H1 (cell line): ENCODE measurements at regions not wholly inside any gene's neighbourhood (a gene's known extent, or its start where the extent isn't known, plus 50 kb on each side); places are given as distances from the start of the nearest gene placed in this dataset.

ENCODE experiments used
- CTCF ChIA-PET: fragments of 300-600 bp; sonication (Branson Sonifier 250); formaldehyde crosslinking; loops from one replicate; lab custom pipeline; 2021; ENCODE audit not compliant: partially characterized antibody; lab: Charles Lee
- POLR2A ChIA-PET: fragments of 300-600 bp; sonication (Branson Sonifier 250); formaldehyde crosslinking; loops from one replicate; lab custom pipeline; 2021; ENCODE audit warnings: inconsistent platforms; ENCODE audit not compliant: partially characterized antibody; lab: Charles Lee
- DNase-seq, 2 experiments: peaks; one replicate each; pipeline versions ENCODE4 v3.0.0 to v3.0.0-alpha.2; 2010 to 2022; ENCODE audit warnings: low spot score in 2 of 2, low read depth in 1 of 2, mixed read lengths in 1 of 2
- FAIRE-seq: peaks from 2 replicates; lab custom pipeline; 2011; peaks lifted over from hg19 to GRCh38; lab: Jason Lieb, UNC
- H2AFZ ChIP-seq: 2 replicates; pipeline ENCODE4 v1.8.1; 2012; ENCODE audit warnings: low read length, inconsistent platforms
- H2AK5ac ChIP-seq: 2 replicates; pipeline ENCODE4 v1.6.1; 2013; ENCODE audit warnings: low read depth, low read length
- H2BK120ac ChIP-seq: replicated peaks from 2 replicates; pipeline ENCODE3; 2013; ENCODE audit warnings: low read depth, low read length, inconsistent platforms
- H2BK12ac ChIP-seq: 2 replicates; pipeline ENCODE4 v1.6.1; 2013; ENCODE audit warnings: low read depth, low read length
- H2BK15ac ChIP-seq: 2 replicates; pipeline ENCODE4 v1.6.1; 2013; ENCODE audit warnings: low read length
- H2BK20ac ChIP-seq: 2 replicates; pipeline ENCODE4 v1.6.1; 2013; ENCODE audit warnings: low read length
- H2BK5ac ChIP-seq: 2 replicates; pipeline ENCODE4 v1.6.1; 2013; ENCODE audit warnings: low read depth, low read length
- H3K14ac ChIP-seq: 2 replicates; pipeline ENCODE4 v1.6.1; 2013; ENCODE audit warnings: inconsistent platforms; ENCODE audit not compliant: insufficient read length
- H3K18ac ChIP-seq: 2 replicates; pipeline ENCODE4 v1.6.1; 2013; ENCODE audit warnings: low read length; ENCODE audit errors: extremely low read depth
- H3K23ac ChIP-seq: 2 replicates; pipeline ENCODE4 v1.6.1; 2013; ENCODE audit warnings: inconsistent platforms; ENCODE audit not compliant: insufficient read length
- H3K23me2 ChIP-seq: 2 replicates; pipeline ENCODE4 v1.6.1; 2013; ENCODE audit warnings: low read depth, low read length
- H3K27ac ChIP-seq: 2 replicates; pipeline ENCODE4 v1.6.1; 2011; ENCODE audit warnings: low read depth, low read length, inconsistent platforms
- H3K27me3 ChIP-seq, 4 experiments: replicated peaks in 1 of 4; 1 replicate in 1 of 4; 2 replicates in 3 of 4; pipeline versions ENCODE4 v1.6.1 to v1.8.1; 2011 to 2013; ENCODE audit warnings: low read length in 3 of 4, mild to moderate bottlenecking in 3 of 4, inconsistent platforms in 2 of 4, mixed read lengths in 2 of 4, moderate library complexity in 1 of 4; ENCODE audit not compliant: control insufficient read depth in 3 of 4, insufficient read depth in 3 of 4; ENCODE audit errors: extremely low read depth in 1 of 4
- H3K36me3 ChIP-seq, 4 experiments: 2 replicates each; pipeline versions ENCODE4 v1.6.1 to v1.8.1; 2011 to 2013; ENCODE audit warnings: mild to moderate bottlenecking in 4 of 4, low read length in 3 of 4, moderate library complexity in 2 of 4, control low read depth in 1 of 4, inconsistent platforms in 1 of 4; ENCODE audit not compliant: insufficient read depth in 4 of 4, control insufficient read depth in 2 of 4
- H3K4ac ChIP-seq: replicated peaks from 2 replicates; pipeline ENCODE3; 2013; ENCODE audit warnings: low read length, low read depth, mixed read lengths, inconsistent platforms; ENCODE audit not compliant: insufficient read length
- H3K4me1 ChIP-seq, 4 experiments: replicated peaks in 1 of 4; 1 replicate in 1 of 4; 2 replicates in 3 of 4; pipeline versions ENCODE4 v1.6.1 to v1.8.1; 2011 to 2013; ENCODE audit warnings: low read length in 3 of 4, inconsistent platforms in 2 of 4, mixed read lengths in 1 of 4; ENCODE audit not compliant: insufficient read depth in 4 of 4, control insufficient read depth in 3 of 4
- H3K4me2 ChIP-seq, 2 experiments: 2 replicates each; pipeline versions ENCODE4 v1.6.1 to v1.8.1; 2011 to 2013; ENCODE audit warnings: low read depth in 2 of 2, low read length in 2 of 2, control low read depth in 1 of 2, inconsistent platforms in 1 of 2, mild to moderate bottlenecking in 1 of 2; ENCODE audit not compliant: insufficient read depth in 1 of 2
- H3K4me3 ChIP-seq, 4 experiments: fragments of 200-600, 300-600 bp in 1 of 4; sonication (generic), shearing (Covaris generic), sonication (Bioruptor Twin) in 1 of 4; 2 replicates each; pipeline versions ENCODE4 v1.5.1 to v1.8.1; 2011 to 2016; ENCODE audit warnings: low read length in 4 of 4, low read depth in 3 of 4, control low read depth in 2 of 4, inconsistent platforms in 2 of 4, mild to moderate bottlenecking in 2 of 4, mixed read lengths in 1 of 4, moderate library complexity in 1 of 4; ENCODE audit not compliant: insufficient read depth in 2 of 4; ENCODE audit errors: extremely low read depth in 1 of 4
- H3K56ac ChIP-seq: replicated peaks from 2 replicates; pipeline ENCODE3; 2013; ENCODE audit warnings: low read depth, mild to moderate bottlenecking, mixed read lengths, low read length, inconsistent platforms; ENCODE audit not compliant: insufficient read length
- H3K79me1 ChIP-seq: 2 replicates; pipeline ENCODE4 v1.6.1; 2013; ENCODE audit warnings: low read depth, low read length, control low read depth
- H3K79me2 ChIP-seq, 2 experiments: 2 replicates each; pipeline versions ENCODE4 v1.6.1 to v1.8.1; 2012 to 2013; ENCODE audit warnings: low read length in 2 of 2, mild to moderate bottlenecking in 2 of 2, inconsistent platforms in 1 of 2; ENCODE audit not compliant: insufficient read depth in 2 of 2, control insufficient read depth in 1 of 2
- H3K9ac ChIP-seq, 4 experiments: replicated peaks in 1 of 4; 1 replicate in 1 of 4; 2 replicates in 3 of 4; pipeline versions ENCODE4 v1.6.1 to v1.8.1; 2011 to 2013; ENCODE audit warnings: low read depth in 3 of 4, low read length in 3 of 4, control low read depth in 2 of 4, mild to moderate bottlenecking in 2 of 4, moderate library complexity in 2 of 4, inconsistent platforms in 1 of 4; ENCODE audit errors: extremely low read depth in 1 of 4
- H3K9me3 ChIP-seq, 2 experiments: 2 replicates each; pipeline versions ENCODE4 v1.6.1 to v1.8.1; 2012 to 2013; ENCODE audit warnings: mild to moderate bottlenecking in 2 of 2, moderate library complexity in 2 of 2, control low read depth in 1 of 2, inconsistent platforms in 1 of 2, low read depth in 1 of 2, low read length in 1 of 2, mixed read lengths in 1 of 2; ENCODE audit not compliant: insufficient read depth in 2 of 2
- H4K20me1 ChIP-seq, 2 experiments: replicated peaks in 1 of 2; 2 replicates each; pipeline versions ENCODE3 to v1.8.1; 2011 to 2013; ENCODE audit warnings: inconsistent platforms in 2 of 2, low read length in 2 of 2, mild to moderate bottlenecking in 1 of 2; ENCODE audit not compliant: insufficient read depth in 2 of 2, control insufficient read depth in 1 of 2
- H4K5ac ChIP-seq: 2 replicates; pipeline ENCODE4 v1.6.1; 2013; ENCODE audit warnings: low read length, low read depth, mixed read lengths, inconsistent platforms; ENCODE audit not compliant: insufficient read length
- H4K8ac ChIP-seq: 2 replicates; pipeline ENCODE4 v1.8.0; 2013; ENCODE audit warnings: mild to moderate bottlenecking, moderate library complexity, low read length, inconsistent platforms; ENCODE audit not compliant: insufficient read depth; ENCODE audit errors: extremely low read depth
- H4K91ac ChIP-seq: replicated peaks from 2 replicates; pipeline ENCODE3; 2013; ENCODE audit warnings: low read length, mixed read lengths, inconsistent platforms; ENCODE audit not compliant: insufficient read length
- ATF2 ChIP-seq: IDR thresholded peaks from 2 replicates; pipeline ENCODE4 v1.6.1; 2012; ENCODE audit warnings: low read length, inconsistent platforms
- CBX5 ChIP-seq: fragments of 300-800, 300-1000 bp; sonication (generic); IDR thresholded peaks from 2 replicates; pipeline ENCODE4 v1.7.1; 2016; ENCODE audit warnings: antibody characterized with exemption, low read length, low read depth
- CREB1 ChIP-seq: IDR thresholded peaks from 2 replicates; pipeline ENCODE4 v1.6.1; 2012; ENCODE audit warnings: inconsistent platforms
- GTF2F1 ChIP-seq: IDR thresholded peaks from 2 replicates; pipeline ENCODE4 v1.6.1; 2012; ENCODE audit warnings: low read depth, low read length, improper control_type of control experiment, borderline replicate concordance
- JUN ChIP-seq: IDR thresholded peaks from 2 replicates; pipeline ENCODE4 v1.6.1; 2011; ENCODE audit warnings: low read depth, mild to moderate bottlenecking, improper control_type of control experiment, low read length
- NRF1 ChIP-seq: IDR thresholded peaks from 2 replicates; pipeline ENCODE4 v1.6.1; 2011; ENCODE audit warnings: mild to moderate bottlenecking, low read depth, low read length, improper control_type of control experiment
- SIRT6 ChIP-seq: IDR thresholded peaks from one replicate; pipeline ENCODE4 v1.7.1; 2012; ENCODE audit warnings: low read length, inconsistent platforms
- TAF7 ChIP-seq: optimal IDR thresholded peaks from 2 replicates; pipeline ENCODE3; 2011; ENCODE audit warnings: low read depth, mild to moderate bottlenecking, inconsistent platforms, low read length, moderate library complexity, borderline replicate concordance
- TBP ChIP-seq: IDR thresholded peaks from 2 replicates; pipeline ENCODE4 v1.6.1; 2011; ENCODE audit warnings: low read depth, low read length, improper control_type of control experiment
- TF ChIP-seq, protein P1 (sequence below): IDR thresholded peaks from 2 replicates; pipeline ENCODE4 v1.6.1; 2012; ENCODE audit warnings: inconsistent platforms
- TF ChIP-seq, protein P2 (sequence below): IDR thresholded peaks from 2 replicates; pipeline ENCODE4 v1.6.1; 2011; ENCODE audit warnings: low read length, improper control_type of control experiment

DNA sequence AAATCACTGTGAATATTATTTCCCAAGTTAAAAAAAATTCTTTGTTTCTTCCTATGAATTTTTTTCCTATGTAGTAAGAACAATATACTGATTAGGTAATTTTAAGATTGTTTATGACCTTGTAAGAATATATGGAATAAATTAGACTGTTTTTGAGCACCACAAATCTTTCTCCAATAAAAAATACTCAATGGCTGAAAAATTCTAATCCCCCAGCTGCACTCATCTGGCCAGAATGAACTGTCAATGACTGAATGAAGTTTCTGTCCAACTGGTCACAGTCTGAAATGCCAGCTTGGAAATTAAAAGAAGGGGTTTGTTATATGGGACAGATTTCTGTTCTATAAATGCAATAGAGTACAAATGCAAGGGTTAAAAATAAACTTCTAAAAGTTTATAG, 569.5 kb upstream of the SEMA6A start:
- H2BK5ac ChIP-seq: no peak overlapping the region
- H2BK120ac ChIP-seq: no peak overlapping the region
- H2AK5ac ChIP-seq: no peak overlapping the region
- no peak overlapping the region for H2BK20ac ChIP-seq
- no peak overlapping the region for H3K18ac ChIP-seq
- no peak overlapping the region for H3K9ac ChIP-seq
- CTCF ChIA-PET: interaction anchor here (0.6 to 1.8 kb wide), 2 partner anchors 23 to 67 kb away, joined by 3 to 4 read pairs; no protein-coding TSS in a partner anchor
- H2BK12ac ChIP-seq: no peak overlapping the region
- no peak overlapping the region for H3K27ac ChIP-seq
- no peaks in the 10 kb centered on the region for H4K20me1 ChIP-seq
- no peak overlapping the region for H2BK15ac ChIP-seq
- no peak overlapping the region for H3K56ac ChIP-seq
- no peak for DNase-seq
- no peak overlapping the region for H3K4ac ChIP-seq
- TF ChIP-seq, protein P1, sequence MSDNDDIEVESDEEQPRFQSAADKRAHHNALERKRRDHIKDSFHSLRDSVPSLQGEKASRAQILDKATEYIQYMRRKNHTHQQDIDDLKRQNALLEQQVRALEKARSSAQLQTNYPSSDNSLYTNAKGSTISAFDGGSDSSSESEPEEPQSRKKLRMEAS: no peak
- no peak for TF ChIP-seq GTF2F1
- TF ChIP-seq, protein P2, sequence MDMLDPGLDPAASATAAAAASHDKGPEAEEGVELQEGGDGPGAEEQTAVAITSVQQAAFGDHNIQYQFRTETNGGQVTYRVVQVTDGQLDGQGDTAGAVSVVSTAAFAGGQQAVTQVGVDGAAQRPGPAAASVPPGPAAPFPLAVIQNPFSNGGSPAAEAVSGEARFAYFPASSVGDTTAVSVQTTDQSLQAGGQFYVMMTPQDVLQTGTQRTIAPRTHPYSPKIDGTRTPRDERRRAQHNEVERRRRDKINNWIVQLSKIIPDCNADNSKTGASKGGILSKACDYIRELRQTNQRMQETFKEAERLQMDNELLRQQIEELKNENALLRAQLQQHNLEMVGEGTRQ: no peak
- no peak for TF ChIP-seq SIRT6
- TF ChIP-seq CBX5: no peak
- TF ChIP-seq ATF2: no peak
- TF ChIP-seq TBP: no peak
- TF ChIP-seq NRF1: no peak
- no peak for TF ChIP-seq JUN
- no peak for TF ChIP-seq TAF7
- TF ChIP-seq CREB1: no peak
- TF ChIP-seq, all 59 proteins: peak for 0
- Histone ChIP-seq H3K79me1 (no peaks in the 10 kb centered on the region), H3K79me2 (no peaks in the 10 kb centered on the region), H4K91ac (no peak overlapping the region), H3K36me3 (no peaks in the 10 kb centered on the region), H3K9me3 (no peaks in the 10 kb centered on the region), H3K23ac (no peak overlapping the region), H3K14ac (no peak overlapping the region), H3K23me2 (no peaks in the 10 kb centered on the region), H3K4me2 (no peak overlapping the region), H4K5ac (no peak overlapping the region), H4K8ac (no peak overlapping the region), H3K27me3 (no peaks in the 10 kb centered on the region), H3K4me3 (no peak overlapping the region), H2AFZ (no peak overlapping the region), H3K4me1 (no peaks in the 10 kb centered on the region; a peak in 1 of 7 replicates)
- FAIRE-seq: no peak
- POLR2A ChIA-PET: no interaction called here
